SK-N-SH (cell line): ENCODE measurements at regions not wholly inside any gene's neighbourhood (a gene's known extent, or its start where the extent isn't known, plus 50 kb on each side); places are given as distances from the start of the nearest gene placed in this dataset.

Source experiments
- CTCF ChIA-PET: fragments of 300-600, 350-600 bp; formaldehyde crosslinking; extraction: SDS; loops from one replicate; lab custom pipeline; 2021; lab: Yijun Ruan, JAX
- POLR2A ChIA-PET: fragments of 350-600 bp; sonication (Branson Sonifier 250); formaldehyde crosslinking; extraction: SDS; loops from one replicate; lab custom pipeline; 2020; ENCODE audit warnings: antibody characterized with exemption, inconsistent platforms; lab: Yijun Ruan, JAX
- DNase-seq: peaks from one replicate; pipeline ENCODE4 v3.0.0; 2012
- H2AFZ ChIP-seq: fragments of 200-600 bp; sonication (generic); 2 replicates; pipeline ENCODE4 v1.8.1; 2016; ENCODE audit warnings: antibody characterized with exemption, mild to moderate bottlenecking, low read depth
- H3F3A ChIP-seq: fragments of 200-600 bp; sonication (generic); replicated peaks from 2 replicates; pipeline ENCODE3; 2016; ENCODE audit warnings: antibody characterized with exemption, mild to moderate bottlenecking; ENCODE audit not compliant: insufficient read depth
- H3K27ac ChIP-seq, 2 experiments: fragments of 200-500 bp in 1 of 2; fragments of 200-600 bp in 1 of 2; sonication (Bioruptor generic) in 1 of 2; sonication (generic), shearing (Covaris generic) in 1 of 2; 2 replicates each; pipeline versions ENCODE4 v1.5.1 to v1.6.1; 2014 to 2016; ENCODE audit warnings: low read depth in 2 of 2, inconsistent platforms in 1 of 2, low read length in 1 of 2, mild to moderate bottlenecking in 1 of 2, mixed read lengths in 1 of 2
- H3K27me3 ChIP-seq: fragments of 200-600 bp; sonication (generic), shearing (Covaris generic); 2 replicates; pipeline ENCODE4 v1.6.1; 2016; ENCODE audit warnings: mixed run types; ENCODE audit not compliant: insufficient read depth
- H3K36me3 ChIP-seq, 2 experiments: fragments of 200-500 bp in 1 of 2; fragments of 200-600 bp in 1 of 2; sonication (Bioruptor generic) in 1 of 2; sonication (generic) in 1 of 2; replicated peaks in 1 of 2; 2 replicates each; pipeline versions ENCODE3 to v1.5.1; 2014 to 2016; ENCODE audit warnings: low read length in 1 of 2, mild to moderate bottlenecking in 1 of 2; ENCODE audit not compliant: insufficient read depth in 2 of 2, control insufficient read depth in 1 of 2
- H3K4me1 ChIP-seq, 2 experiments: fragments of 200-500 bp in 1 of 2; fragments of 200-600 bp in 1 of 2; sonication (Bioruptor generic) in 1 of 2; sonication (generic), shearing (Covaris generic) in 1 of 2; 2 replicates each; pipeline versions ENCODE4 v1.5.1 to v1.6.1; 2014 to 2016; ENCODE audit warnings: low read depth in 1 of 2, low read length in 1 of 2, mixed run types in 1 of 2; ENCODE audit not compliant: insufficient read depth in 2 of 2, control insufficient read depth in 1 of 2
- H3K4me2 ChIP-seq: fragments of 200-600 bp; sonication (generic), shearing (Covaris generic); 2 replicates; pipeline ENCODE4 v1.6.1; 2017; ENCODE audit warnings: mixed run types
- H3K4me3 ChIP-seq, 2 experiments: fragments of 200-500 bp in 1 of 2; fragments of 200-600 bp in 1 of 2; sonication (Bioruptor generic) in 1 of 2; sonication (generic), shearing (Covaris generic) in 1 of 2; 2 replicates each; pipeline versions ENCODE4 v1.5.1 to v1.8.1; 2014 to 2016; ENCODE audit warnings: low read depth in 2 of 2, inconsistent platforms in 1 of 2, low read length in 1 of 2, mild to moderate bottlenecking in 1 of 2, mixed read lengths in 1 of 2, moderate library complexity in 1 of 2
- H3K79me2 ChIP-seq: fragments of 200-600 bp; sonication (generic); 2 replicates; pipeline ENCODE4 v1.8.1; 2017; ENCODE audit warnings: mild to moderate bottlenecking; ENCODE audit not compliant: insufficient read depth
- H3K9ac ChIP-seq: fragments of 200-600 bp; sonication (generic); 2 replicates; pipeline ENCODE4 v1.6.1; 2017; ENCODE audit warnings: mixed run types
- H3K9me2 ChIP-seq: fragments of 200-600 bp; sonication (generic); 2 replicates; pipeline ENCODE4 v1.6.1; 2017; ENCODE audit warnings: mixed run types
- H3K9me3 ChIP-seq: fragments of 200-600 bp; sonication (generic); 2 replicates; pipeline ENCODE4 v1.6.1; 2017; ENCODE audit warnings: mixed run types, mild to moderate bottlenecking, moderate library complexity
- H4K20me1 ChIP-seq: fragments of 200-600 bp; sonication (generic); 2 replicates; pipeline ENCODE4 v1.6.1; 2017; ENCODE audit warnings: mild to moderate bottlenecking, mixed run types; ENCODE audit not compliant: insufficient read depth
- CTCF ChIP-seq: fragments of 200-600 bp; sonication (generic); IDR thresholded peaks from 2 replicates; pipeline ENCODE4 v1.6.1; 2017; ENCODE audit warnings: antibody characterized with exemption, mild to moderate bottlenecking, moderate library complexity
- ELF1 ChIP-seq: IDR thresholded peaks from 2 replicates; pipeline ENCODE4 v1.4.0; 2012
- EP300 ChIP-seq, 2 experiments: IDR thresholded peaks; 2 replicates each; pipeline versions ENCODE4 v1.4.0 to v1.6.1; 2012; ENCODE audit warnings: borderline replicate concordance in 1 of 2, low read depth in 1 of 2, low read length in 1 of 2
- EZH2phosphoT487 ChIP-seq: fragments of 200-600 bp; sonication (generic); IDR thresholded peaks from 2 replicates; pipeline ENCODE4 v1.6.1; 2017; ENCODE audit warnings: low read depth, mixed run types, mild to moderate bottlenecking, antibody characterized with exemption, moderate library complexity, borderline replicate concordance
- IRF3 ChIP-seq: fragments of 150-350 bp; IDR thresholded peaks from 2 replicates; pipeline ENCODE4 v1.6.1; 2016; ENCODE audit warnings: mild to moderate bottlenecking, low read depth, low read length
- RFX5 ChIP-seq: IDR thresholded peaks from 2 replicates; pipeline ENCODE4 v1.6.1; 2012; ENCODE audit warnings: mild to moderate bottlenecking, improper control_type of control experiment, low read length
- SIN3A ChIP-seq: IDR thresholded peaks from 2 replicates; pipeline ENCODE4 v1.6.1; 2012; ENCODE audit warnings: low read depth, mild to moderate bottlenecking, low read length, moderate library complexity, borderline replicate concordance
- TAF1 ChIP-seq: IDR thresholded peaks from 2 replicates; pipeline ENCODE4 v1.6.1; 2012; ENCODE audit warnings: low read depth, mild to moderate bottlenecking, low read length, moderate library complexity, borderline replicate concordance
- TEAD4 ChIP-seq: IDR thresholded peaks from 2 replicates; pipeline ENCODE4 v1.4.0; 2012; ENCODE audit warnings: mild to moderate bottlenecking, borderline replicate concordance; ENCODE audit not compliant: insufficient read depth
- ZBTB33 ChIP-seq: IDR thresholded peaks from 2 replicates; pipeline ENCODE4 v1.4.0; 2012; ENCODE audit warnings: low read depth, borderline replicate concordance

- no peak for TF ChIP-seq CTCF
Observed at GRCh38 chr6:74166849-74167248, 470.8 kb downstream of the CD109 start (continued).

- DNase-seq, result no peak
- no peak overlapping the region for H3K9ac ChIP-seq
- H3K9me3 ChIP-seq, result no peaks in the 10 kb centered on the region; the same call in 1 of the 2 replicates
- no peaks in the 10 kb centered on the region for H3K9me2 ChIP-seq
- no peaks in the 10 kb centered on the region for H3F3A ChIP-seq
- H3K4me2 ChIP-seq, result no peak overlapping the region
- H3K27ac ChIP-seq, result no peak overlapping the region
- no peaks in the 10 kb centered on the region for H3K79me2 ChIP-seq
- H3K27me3 ChIP-seq, result no peaks in the 10 kb centered on the region
- H3K36me3 ChIP-seq, result no peaks in the 10 kb centered on the region
- POLR2A ChIA-PET, result no interaction called here
- no peak overlapping the region for H3K4me3 ChIP-seq
- H3K4me1 ChIP-seq, result no peaks in the 10 kb centered on the region
- H4K20me1 ChIP-seq, result no peaks in the 10 kb centered on the region
- CTCF ChIA-PET, result no interaction called here
- TF ChIP-seq EP300 (IDR thresholded peaks at IDR 0.05; ENCODE audit: borderline replicate concordance in 1 of 2, low read depth in 1 of 2, low read length in 1 of 2), result no peak
- no peak for TF ChIP-seq IRF3
- no peak for TF ChIP-seq RFX5
- no peak for TF ChIP-seq TAF1
- no peak for TF ChIP-seq SIN3A
- no peak for TF ChIP-seq ZBTB33
- no peak for TF ChIP-seq ELF1
- no peak for TF ChIP-seq EZH2phosphoT487
- no peak for TF ChIP-seq TEAD4
- no peak for TF ChIP-seq CTCF
- no peak overlapping the region for H2AFZ ChIP-seq
Observed at GRCh38 chr6:74161380-74161779, 465.4 kb downstream of the CD109 start.
